GM21529 (cell line): ENCODE measurements at regions not wholly inside any gene's neighbourhood (a gene's known extent, or its start where the extent isn't known, plus 50 kb on each side); places are given as distances from the start of the nearest gene placed in this dataset.

Source experiments
- ATAC-seq: cut with Tn5 transposase; IDR thresholded peaks from one replicate; pipeline ENCODE4 v1.9.1; 2021; ENCODE audit not compliant: unreplicated experiment

- no peak for ATAC-seq
Measured at GRCh38 chr11:11016943-11017342, 159.1 kb upstream of the ZBED5 start.

GRCh38 chr11:11016068-11016467 lies 158.2 kb upstream of the ZBED5 start:
- no peak for ATAC-seq

DNA sequence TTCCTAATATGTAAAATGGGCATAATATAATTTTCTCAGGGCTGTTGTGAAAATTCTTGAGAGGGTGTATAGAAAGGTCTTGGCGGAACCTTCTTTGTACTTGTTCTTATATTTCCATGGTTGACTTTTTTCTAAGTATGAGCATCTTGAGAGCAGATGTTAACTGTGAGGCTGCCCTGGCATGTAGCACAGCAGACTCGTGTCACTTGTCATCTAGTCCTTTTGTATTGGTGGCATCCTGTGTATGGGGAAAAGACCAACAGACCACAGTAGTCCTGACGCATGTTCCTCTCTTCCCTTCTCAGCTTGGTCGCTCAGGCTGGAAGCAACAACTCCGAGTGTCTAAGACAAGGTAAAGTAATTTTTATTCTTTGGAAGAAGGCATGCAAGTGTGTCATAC lies 153.8 kb upstream of the ZBED5 start:
- ATAC-seq: no peak

- ATAC-seq: no peak
Measured at GRCh38 chr11:11010624-11011127, 152.8 kb upstream of the ZBED5 start.

DNA sequence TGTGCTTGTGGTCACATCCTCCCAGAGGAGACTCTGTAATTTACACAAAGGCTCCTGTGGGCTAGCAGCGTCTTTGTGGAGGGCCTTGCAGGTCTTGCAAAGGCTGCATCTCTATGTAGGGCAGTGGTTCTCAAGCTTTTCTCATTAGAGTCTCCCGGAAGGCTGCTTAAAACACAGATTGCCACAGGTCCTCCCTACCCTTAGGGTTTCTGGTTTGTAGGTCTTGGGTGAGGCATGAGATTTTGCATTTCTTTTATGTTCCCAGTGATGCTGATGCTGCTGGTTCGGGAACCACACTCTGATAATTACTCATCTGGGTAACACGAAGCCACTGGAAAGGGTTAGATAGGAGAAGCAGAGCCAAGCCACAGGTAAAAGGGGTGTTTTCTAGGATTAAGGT lies 151.3 kb upstream of the ZBED5 start:
- ATAC-seq: no peak

DNA sequence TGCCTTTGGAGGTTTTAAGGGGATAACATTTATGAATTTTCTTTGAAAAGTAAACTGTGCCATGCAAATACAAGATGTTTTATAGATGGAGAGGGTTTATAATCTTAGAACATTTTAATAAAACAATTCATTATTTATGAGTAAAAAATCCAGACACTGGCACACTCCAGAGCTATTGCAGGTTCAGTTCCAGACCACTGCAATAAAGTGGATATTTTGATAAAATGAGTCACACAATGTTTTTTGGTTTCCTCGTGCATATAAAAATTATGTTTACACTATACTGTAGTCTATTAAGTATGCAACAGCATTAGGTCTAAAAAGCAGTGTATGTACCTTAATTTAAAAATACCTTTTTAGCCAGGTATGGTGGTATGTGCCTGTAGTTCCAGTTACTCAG lies 146.2 kb upstream of the ZBED5 start:
- no peak for ATAC-seq

GRCh38 chr11:11003226-11003625 lies 145.4 kb upstream of the ZBED5 start:
- ATAC-seq: no peak

DNA sequence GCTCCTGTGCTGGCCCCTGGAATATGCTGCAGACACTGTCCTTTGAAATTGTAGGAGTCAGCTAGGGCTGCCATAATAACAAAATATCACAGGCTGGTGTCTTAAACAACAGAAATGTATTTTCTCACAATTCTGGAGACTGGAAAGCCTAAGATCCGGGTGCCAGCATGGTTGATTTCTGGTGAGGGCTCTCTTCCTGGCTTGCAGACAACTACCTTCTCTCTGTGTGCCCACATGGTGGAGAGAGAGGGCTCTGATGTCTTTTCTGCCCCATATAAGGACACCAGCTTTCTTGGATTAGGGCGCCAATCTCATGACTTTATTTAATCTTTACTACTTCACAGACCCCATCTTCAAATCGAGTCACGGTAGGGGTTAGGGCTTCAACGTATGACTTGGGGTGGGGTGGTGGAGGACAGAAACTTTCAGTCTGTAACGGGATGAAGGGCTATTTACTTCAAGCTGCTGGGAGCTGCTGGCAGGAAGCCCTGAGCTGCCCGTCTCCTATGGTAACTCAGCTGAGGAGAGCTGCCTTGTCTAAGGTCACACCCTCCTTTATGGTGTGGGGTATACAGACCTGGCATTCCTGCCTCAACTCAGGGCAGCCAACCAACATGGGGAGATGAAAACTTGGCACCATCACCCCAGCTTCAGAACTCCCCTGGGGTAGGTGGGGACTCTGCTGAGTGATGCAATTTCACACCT lies 142.9 kb upstream of the ZBED5 start:
- ATAC-seq: no peak

- no peak for ATAC-seq
Measured at GRCh38 chr11:10998674-10999073, 140.8 kb upstream of the ZBED5 start.

- ATAC-seq: no peak
Measured at GRCh38 chr11:10996678-10997077, 138.8 kb upstream of the ZBED5 start.

- ATAC-seq: no peak
Measured at GRCh38 chr11:10993640-10994039, 135.8 kb upstream of the ZBED5 start.

- no peak for ATAC-seq
Measured at GRCh38 chr11:10993186-10993585, 135.3 kb upstream of the ZBED5 start.

DNA sequence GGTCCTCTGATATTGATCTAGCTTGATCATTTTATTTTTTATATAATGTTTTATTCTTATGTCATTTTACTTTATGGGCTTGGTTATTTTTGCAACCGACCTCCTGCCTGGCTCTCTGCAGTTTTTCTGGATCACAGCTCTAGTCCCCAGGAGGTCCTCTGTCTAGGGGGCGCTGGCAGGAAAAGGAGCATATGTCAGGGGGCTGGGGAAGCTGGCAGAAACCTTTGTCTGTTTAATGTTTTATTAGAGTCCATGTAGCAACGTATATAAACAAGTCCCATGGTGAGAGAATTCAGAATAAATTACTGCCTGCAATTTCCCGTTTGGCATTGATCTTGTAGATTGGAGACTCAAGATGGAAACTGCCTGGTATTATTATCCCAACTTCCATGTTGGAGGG lies 133.5 kb upstream of the ZBED5 start:
- no peak for ATAC-seq

- ATAC-seq: no peak
Measured at GRCh38 chr11:10990637-10991193, 132.9 kb upstream of the ZBED5 start.

DNA sequence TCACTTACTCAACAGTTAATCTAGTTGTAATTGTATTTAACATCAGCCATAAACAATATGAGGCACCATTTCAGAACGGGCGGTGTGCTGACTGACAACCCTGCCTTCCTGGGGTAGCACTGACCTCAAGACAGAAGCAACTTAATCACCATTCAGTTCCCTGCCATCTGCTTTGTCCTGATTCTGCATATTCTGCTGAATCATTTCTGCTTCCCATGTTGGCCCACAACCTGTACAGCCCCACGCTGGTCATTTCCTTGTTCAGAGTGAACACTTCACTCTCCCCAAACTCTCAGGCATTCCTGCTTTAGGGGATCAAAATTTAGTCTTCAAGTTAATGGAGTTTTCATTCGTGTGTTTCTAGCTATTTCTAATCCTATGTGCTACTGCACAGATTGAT lies 132.3 kb upstream of the ZBED5 start:
- no peak for ATAC-seq

DNA sequence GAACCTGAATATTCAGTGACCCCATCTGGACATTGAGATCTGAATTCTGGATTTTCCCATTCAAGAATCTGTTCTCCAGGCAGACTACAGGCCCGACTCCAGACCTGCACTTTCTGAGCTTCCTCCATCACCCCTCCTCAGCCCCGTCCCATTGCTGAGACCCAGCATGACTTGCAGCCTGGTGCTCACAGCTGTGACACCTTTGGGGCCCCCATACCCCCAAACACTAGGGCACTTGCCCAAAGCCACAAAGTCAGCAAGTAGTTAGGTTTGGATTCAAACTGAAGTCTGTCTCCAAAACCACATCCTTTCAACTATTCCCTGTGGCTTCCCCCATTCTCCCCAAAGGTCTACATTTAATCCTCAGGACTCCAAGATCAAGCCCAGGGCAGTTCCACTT lies 128.2 kb upstream of the ZBED5 start:
- ATAC-seq: no peak

GRCh38 chr11:10984742-10985141 lies 126.9 kb upstream of the ZBED5 start:
- ATAC-seq: no peak

DNA sequence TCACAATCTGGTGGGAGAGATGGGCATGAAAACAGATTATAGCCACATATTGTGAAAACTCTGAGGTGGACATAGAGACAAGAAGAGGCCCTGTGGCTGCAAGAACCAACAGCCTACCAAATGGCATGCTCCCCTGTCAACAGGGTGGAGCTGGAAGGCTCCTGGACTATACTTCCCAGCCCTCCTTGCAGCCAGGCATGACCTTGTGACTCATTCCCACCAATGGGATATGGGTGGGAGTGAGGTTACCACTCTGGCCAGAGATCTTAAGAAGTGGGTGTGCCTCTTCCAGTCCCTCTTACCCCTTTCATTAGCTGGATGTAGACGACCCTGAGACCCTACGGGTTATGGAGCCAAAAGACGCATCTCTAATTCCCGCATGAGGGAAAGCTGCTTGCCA lies 126.4 kb upstream of the ZBED5 start:
- ATAC-seq: no peak

- ATAC-seq: no peak
Measured at GRCh38 chr11:10982704-10983510, 125.1 kb upstream of the ZBED5 start.

GRCh38 chr11:10979529-10979928 lies 121.7 kb upstream of the ZBED5 start:
- ATAC-seq: no peak

DNA sequence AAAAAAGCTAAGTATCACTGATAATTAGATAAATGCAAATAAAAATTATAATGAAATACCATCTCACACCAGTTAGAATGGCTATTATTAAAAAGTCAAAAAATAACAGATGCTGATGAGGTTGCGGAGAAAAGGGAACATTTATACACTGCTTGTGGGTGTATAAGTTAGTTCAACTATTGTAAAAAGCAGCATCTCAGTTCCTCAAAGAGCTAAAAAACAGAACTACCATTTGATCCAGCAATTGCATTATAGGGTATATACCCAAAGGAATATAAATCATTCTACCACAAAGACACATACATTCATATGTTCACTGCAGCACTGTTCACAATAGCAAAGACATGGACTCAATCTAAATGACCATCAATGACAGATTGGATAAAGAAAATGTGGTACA lies 120.3 kb upstream of the ZBED5 start:
- ATAC-seq: no peak

GRCh38 chr11:10975287-10975721 lies 117.5 kb upstream of the ZBED5 start:
- no peak for ATAC-seq
